ENCODE measurements at regions not wholly inside any gene's neighbourhood (a gene's known extent, or its start where the extent isn't known, plus 50 kb on each side); places are given as distances from the start of the nearest gene placed in this dataset.

- TF ChIP-seq EZH2 (IDR thresholded peaks at IDR 0.05) (no peak), FOXP2 (optimal IDR thresholded peaks at IDR 0.05; ENCODE audit: control extremely low read depth, extremely low read length, insufficient read depth) (no peak)
Observed at GRCh38 chr6:144390886-144391285, 105.8 kb downstream of the UTRN start.

All from SK-N-MC (cell line).